SJCRH30 (cell line): ENCODE measurements at regions not wholly inside any gene's neighbourhood (a gene's known extent, or its start where the extent isn't known, plus 50 kb on each side); places are given as distances from the start of the nearest gene placed in this dataset.

Experiments
- DNase-seq, 2 experiments: peaks; one replicate each; pipeline ENCODE4 v3.0.0-alpha.2; 2015 to 2020
- H3K27ac ChIP-seq: fragments of 250-450 bp; sonication (Bioruptor Pico); 2 replicates; pipeline ENCODE4 v1.5.1; 2020; ENCODE audit warnings: mild to moderate bottlenecking, moderate library complexity
- H3K27me3 ChIP-seq: fragments of 250-450 bp; sonication (Bioruptor Pico); 2 replicates; pipeline ENCODE4 v1.5.1; 2020; ENCODE audit warnings: mild to moderate bottlenecking, moderate library complexity
- H3K36me3 ChIP-seq: fragments of 250-450 bp; sonication (Bioruptor Pico); 2 replicates; pipeline ENCODE4 v1.5.1; 2020; ENCODE audit warnings: mild to moderate bottlenecking, moderate library complexity
- H3K4me1 ChIP-seq: fragments of 250-450 bp; sonication (Bioruptor Pico); 2 replicates; pipeline ENCODE4 v1.5.1; 2020; ENCODE audit warnings: mild to moderate bottlenecking, moderate library complexity
- H3K4me3 ChIP-seq: fragments of 250-450 bp; sonication (Bioruptor Pico); 2 replicates; pipeline ENCODE4 v1.5.1; 2020; ENCODE audit warnings: mild to moderate bottlenecking, moderate library complexity
- H3K9me3 ChIP-seq: fragments of 250-450 bp; sonication (Bioruptor Pico); replicated peaks from 2 replicates; pipeline ENCODE4 v1.5.1; 2020; ENCODE audit warnings: mild to moderate bottlenecking, moderate library complexity

DNA sequence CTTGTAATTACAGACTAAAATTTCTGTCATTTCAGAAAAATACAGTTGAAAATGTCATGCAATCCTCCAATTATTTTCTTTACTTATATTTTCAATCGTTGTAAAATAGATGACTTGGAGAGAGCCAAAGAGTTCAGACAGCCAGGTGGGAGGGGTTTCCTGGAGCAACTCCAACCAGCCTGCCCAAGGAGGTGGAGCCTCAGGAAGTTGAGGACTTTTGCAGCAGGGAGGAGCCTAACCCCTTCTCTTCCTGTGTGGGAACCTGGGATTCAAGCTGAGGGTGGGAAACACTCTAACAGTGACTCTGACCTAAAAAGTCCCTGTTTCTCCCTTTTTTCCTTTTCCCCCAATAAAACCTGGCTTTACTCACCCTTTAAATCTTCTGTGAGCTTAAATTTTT, 72.2 kb upstream of the GABRG1 start:
- peak; percentile 51 to 64 for DNase-seq
- Histone ChIP-seq H3K36me3 (no peaks in the 10 kb centered on the region), H3K4me3 (peak overlapping the region; percentile 46), H3K9me3 (no peaks in the 10 kb centered on the region), H3K27ac (no peak overlapping the region), H3K4me1 (0 out of 2 replicates have a peak, but pooled peaks cover 6% of the 10 kb centered on the region), H3K27me3 (peaks cover 8% of the 10 kb centered on the region)

DNA sequence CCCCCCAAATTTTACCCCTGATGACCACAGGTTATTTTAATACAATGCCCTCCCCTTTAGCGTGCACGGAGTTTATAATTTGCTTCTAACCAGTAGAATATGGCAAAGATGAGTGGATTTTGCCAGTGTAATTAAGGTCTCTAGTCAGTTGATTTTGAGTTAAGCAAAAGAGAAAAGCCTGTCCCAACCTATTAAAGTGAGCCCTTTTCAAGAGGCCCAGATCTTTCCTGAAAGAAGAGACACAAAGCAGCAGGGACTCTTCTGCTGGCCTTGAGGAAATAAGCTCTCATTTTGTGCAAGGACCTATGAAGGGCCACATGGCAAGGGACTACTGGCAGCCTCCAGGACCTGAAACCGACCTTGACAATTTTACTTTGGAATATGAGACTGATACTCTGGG, 61.9 kb upstream of the GABRG1 start:
- H3K36me3 ChIP-seq = no peaks in the 10 kb centered on the region
- H3K4me1 ChIP-seq = no peaks in the 10 kb centered on the region
- H3K9me3 ChIP-seq = no peaks in the 10 kb centered on the region
- H3K27ac ChIP-seq = no peak overlapping the region
- no peaks in the 10 kb centered on the region for H3K27me3 ChIP-seq
- no peak overlapping the region for H3K4me3 ChIP-seq
- no peak for DNase-seq

DNA sequence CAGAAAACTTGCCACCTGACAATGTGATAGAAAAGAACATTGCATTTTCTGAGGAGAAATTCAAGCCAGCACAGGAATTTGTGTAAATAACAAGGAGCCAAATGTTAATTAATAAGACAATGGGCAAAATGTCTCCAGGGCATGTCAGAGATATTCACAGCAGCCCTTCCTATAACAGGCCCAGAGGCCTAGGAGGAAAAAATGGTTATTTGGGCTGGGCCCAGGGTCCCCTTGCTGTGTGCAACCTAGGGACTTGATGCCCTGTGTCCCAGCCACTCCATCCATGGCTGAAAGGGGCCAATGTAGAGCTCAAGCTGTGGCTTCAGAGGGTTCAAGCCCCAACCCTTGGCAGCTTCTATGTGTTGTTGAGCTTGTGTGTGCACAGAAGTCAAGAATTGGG, 55.5 kb upstream of the GABRG1 start:
- no peak for DNase-seq
- no peaks in the 10 kb centered on the region for H3K36me3 ChIP-seq
- 0 out of 2 replicates have a peak, but pooled peaks cover 2% of the 10 kb centered on the region for H3K9me3 ChIP-seq
- no peaks in the 10 kb centered on the region for H3K4me1 ChIP-seq
- H3K4me3 ChIP-seq = no peak overlapping the region
- no peak overlapping the region for H3K27ac ChIP-seq
- no peaks in the 10 kb centered on the region for H3K27me3 ChIP-seq
